ENCODE measurements at regions not wholly inside any gene's neighbourhood (a gene's known extent, or its start where the extent isn't known, plus 50 kb on each side); places are given as distances from the start of the nearest gene placed in this dataset.
A peak's percentile ranks its signal among the peaks of the same experiment; 100 is the strongest.

GRCh38 chr1:36708587-36708986, 225.9 kb upstream of the CSF3R start:
- H3K27ac ChIP-seq: no peak overlapping the region
- TF ChIP-seq, protein P1, sequence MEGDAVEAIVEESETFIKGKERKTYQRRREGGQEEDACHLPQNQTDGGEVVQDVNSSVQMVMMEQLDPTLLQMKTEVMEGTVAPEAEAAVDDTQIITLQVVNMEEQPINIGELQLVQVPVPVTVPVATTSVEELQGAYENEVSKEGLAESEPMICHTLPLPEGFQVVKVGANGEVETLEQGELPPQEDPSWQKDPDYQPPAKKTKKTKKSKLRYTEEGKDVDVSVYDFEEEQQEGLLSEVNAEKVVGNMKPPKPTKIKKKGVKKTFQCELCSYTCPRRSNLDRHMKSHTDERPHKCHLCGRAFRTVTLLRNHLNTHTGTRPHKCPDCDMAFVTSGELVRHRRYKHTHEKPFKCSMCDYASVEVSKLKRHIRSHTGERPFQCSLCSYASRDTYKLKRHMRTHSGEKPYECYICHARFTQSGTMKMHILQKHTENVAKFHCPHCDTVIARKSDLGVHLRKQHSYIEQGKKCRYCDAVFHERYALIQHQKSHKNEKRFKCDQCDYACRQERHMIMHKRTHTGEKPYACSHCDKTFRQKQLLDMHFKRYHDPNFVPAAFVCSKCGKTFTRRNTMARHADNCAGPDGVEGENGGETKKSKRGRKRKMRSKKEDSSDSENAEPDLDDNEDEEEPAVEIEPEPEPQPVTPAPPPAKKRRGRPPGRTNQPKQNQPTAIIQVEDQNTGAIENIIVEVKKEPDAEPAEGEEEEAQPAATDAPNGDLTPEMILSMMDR (conservative IDR thresholded peaks at IDR 0.05): no peak
- no peak for TF ChIP-seq ZFX (IDR thresholded peaks at IDR 0.05)

DNA sequence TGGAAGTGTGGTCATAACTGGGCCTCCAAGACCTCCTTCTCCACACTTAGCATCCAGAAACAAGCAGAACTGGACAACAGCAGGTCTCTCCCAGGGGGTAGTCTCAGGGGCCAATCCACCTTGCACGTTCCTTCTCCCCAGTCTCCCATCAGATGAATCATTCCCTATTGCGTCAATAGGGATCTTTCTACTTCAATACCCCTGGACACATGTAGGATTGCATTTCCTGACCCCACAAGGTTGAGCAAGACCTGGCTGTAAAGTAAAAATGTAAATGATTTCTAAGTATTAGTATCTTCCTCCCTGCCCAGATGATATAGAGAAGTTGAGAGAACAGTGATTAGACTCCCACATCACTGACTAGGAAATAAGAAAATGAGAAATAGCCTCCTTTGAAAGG, 224.5 kb upstream of the CSF3R start:
- no peak for TF ChIP-seq ZFX (IDR thresholded peaks at IDR 0.05)
- TF ChIP-seq, protein P1 (conservative IDR thresholded peaks at IDR 0.05): no peak
- no peak overlapping the region for H3K27ac ChIP-seq

- TF ChIP-seq ZFX (IDR thresholded peaks at IDR 0.05): no peak
- TF ChIP-seq, protein P1 (conservative IDR thresholded peaks at IDR 0.05): no peak
- no peak overlapping the region for H3K27ac ChIP-seq
Measured at GRCh38 chr1:36706416-36706815, 223.7 kb upstream of the CSF3R start.

- TF ChIP-seq, protein P1 (conservative IDR thresholded peaks at IDR 0.05): no peak
- TF ChIP-seq ZFX (IDR thresholded peaks at IDR 0.05): no peak
- H3K27ac ChIP-seq: no peak overlapping the region
Measured at GRCh38 chr1:36705629-36706028, 222.9 kb upstream of the CSF3R start.

DNA sequence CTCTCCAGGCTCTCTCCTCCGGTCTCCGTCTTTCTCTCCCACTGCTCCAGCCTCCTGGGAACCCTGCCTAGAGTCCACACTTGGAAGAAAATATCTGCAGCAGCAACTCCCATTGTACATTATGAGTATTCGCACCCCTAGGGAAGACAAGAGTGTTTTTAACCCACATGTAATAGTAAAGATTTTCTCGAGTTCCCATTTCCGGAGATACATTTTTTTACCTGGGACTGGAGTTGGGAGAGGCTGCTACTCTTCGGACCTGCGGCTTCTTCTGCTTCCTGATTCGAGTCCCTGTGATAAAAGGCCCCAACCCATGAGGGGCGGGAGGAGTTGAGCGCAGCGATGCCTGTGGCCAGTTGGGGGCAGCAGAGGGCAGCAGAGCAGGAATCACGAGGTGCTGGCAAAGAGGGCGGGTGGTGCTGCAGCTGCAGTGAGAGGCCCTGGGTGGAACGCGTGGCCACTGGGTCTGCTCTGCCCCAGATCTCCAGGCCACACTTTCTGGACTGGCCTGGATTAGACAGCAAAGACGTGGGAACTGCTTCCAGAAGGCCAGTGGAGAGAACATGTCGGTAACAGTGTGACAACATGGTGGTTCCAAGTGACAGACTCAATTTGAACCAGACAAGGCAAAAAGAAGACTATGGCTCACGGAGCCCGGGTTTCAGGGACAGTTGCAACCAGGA, 221.0 kb upstream of the CSF3R start:
- H3K27ac ChIP-seq: no peak overlapping the region
- TF ChIP-seq, protein P1 (conservative IDR thresholded peaks at IDR 0.05): peak; percentile 99
- TF ChIP-seq ZFX (IDR thresholded peaks at IDR 0.05): no peak

DNA sequence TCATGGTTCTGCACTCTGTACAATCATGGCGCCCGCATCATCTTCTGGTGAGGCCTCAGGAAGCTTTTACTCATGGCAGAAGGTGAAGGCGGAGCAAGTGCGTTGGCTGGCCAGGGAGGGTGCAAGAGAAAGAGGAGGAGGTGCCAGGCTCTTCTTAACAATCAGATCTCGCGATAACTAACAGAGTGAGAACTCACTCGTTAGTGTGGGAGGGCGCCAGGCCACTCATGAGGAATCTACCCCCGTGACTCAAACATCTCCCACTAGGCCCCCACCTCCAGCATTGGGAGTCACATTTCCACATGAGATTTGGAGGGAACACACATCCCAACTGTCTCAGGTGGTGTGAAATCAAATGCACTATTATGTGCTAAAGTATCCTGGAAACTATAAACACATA, 220.2 kb upstream of the CSF3R start:
- TF ChIP-seq, protein P1 (conservative IDR thresholded peaks at IDR 0.05): no peak
- no peak for TF ChIP-seq ZFX (IDR thresholded peaks at IDR 0.05)
- no peak overlapping the region for H3K27ac ChIP-seq

DNA sequence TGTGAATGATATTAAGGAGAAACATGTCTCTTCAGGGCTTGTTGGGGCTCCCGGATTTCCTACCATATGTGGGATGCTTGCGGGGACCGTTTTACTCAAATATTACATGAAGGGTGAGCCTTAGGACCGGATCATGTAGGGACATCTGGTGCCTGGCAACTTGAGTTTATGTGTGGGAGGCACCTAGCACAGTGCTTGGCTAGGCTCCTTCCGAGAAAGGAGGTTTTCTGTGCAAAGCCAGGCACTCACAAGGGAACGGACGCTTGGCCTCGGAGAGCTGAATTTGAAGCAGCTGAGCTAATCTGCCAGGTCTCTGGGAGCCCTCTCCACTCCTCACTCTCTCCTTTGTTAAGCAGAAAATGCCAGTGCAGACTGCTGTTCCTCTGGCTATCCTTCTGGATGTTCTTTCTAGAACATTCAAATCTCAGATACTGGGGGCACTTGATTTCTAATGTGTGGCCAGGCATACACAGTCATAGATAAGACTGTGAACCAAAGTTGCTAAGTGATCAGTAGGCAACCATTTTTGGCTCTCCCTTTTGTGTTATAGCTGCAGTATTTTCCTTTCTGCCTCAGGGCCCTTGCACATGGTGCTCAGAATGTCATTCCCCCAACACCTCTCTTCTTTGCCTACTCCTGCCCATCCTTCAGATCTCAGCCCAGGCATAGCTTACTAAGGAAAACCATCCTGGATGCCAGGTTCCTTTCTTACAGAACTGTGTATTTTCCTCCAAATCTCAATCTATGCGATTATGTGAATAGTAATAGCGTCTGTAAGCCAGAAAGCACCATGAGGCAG, 216.6 kb upstream of the CSF3R start:
- TF ChIP-seq, protein P1 (conservative IDR thresholded peaks at IDR 0.05): no peak
- no peak for TF ChIP-seq ZFX (IDR thresholded peaks at IDR 0.05)

More for the DNA sequence above, 216.6 kb upstream of the CSF3R start:
- no peak overlapping the region for H3K27ac ChIP-seq

Data from C4-2B (cell line).